Body of pancreas (tissue), 4 donors: ENCODE measurements at regions not wholly inside any gene's neighbourhood (a gene's known extent, or its start where the extent isn't known, plus 50 kb on each side); places are given as distances from the start of the nearest gene placed in this dataset.

Source experiments
- CTCF ChIP-seq, 7 experiments: fragments of 450-650 bp in 4 of 7; fragments of 200-600 bp in 3 of 7; sonication (generic) in 3 of 7; IDR thresholded peaks; one replicate each; pipeline ENCODE4 v1.5.1; 2016 to 2019; ENCODE audit warnings: antibody characterized with exemption in 7 of 7
- POLR2A ChIP-seq, 3 donors: fragments of 450-650 bp; IDR thresholded peaks; one replicate each; pipeline ENCODE4 v1.6.1; 2016; ENCODE audit warnings: antibody characterized with exemption in 3 of 3, mild to moderate bottlenecking in 2 of 3

- no peak for TF ChIP-seq POLR2A (IDR thresholded peaks at IDR 0.05)
- no peak for TF ChIP-seq CTCF (IDR thresholded peaks at IDR 0.05)
Measured at GRCh38 chr15:67905628-67906027, 65.8 kb upstream of the RNU6-1 start.
